T-helper 1 cell treated with Interleukin-12 subunit alpha and Interleukin-12 subunit beta and Interleukin-4 antibody, amounts not matched to agents 30 μg/mL and 1 μg/mL, for 36 hours (primary cell): ENCODE measurements at regions not wholly inside any gene's neighbourhood (a gene's known extent, or its start where the extent isn't known, plus 50 kb on each side); places are given as distances from the start of the nearest gene placed in this dataset.

Source experiments
- H3K27ac Mint-ChIP-seq: one replicate; pipeline ENCODE4 v1.8.0; 2021; ENCODE audit warnings: mild to moderate bottlenecking, mixed read lengths
- H3K27me3 Mint-ChIP-seq: one replicate; pipeline ENCODE4 v1.8.0; 2021; ENCODE audit warnings: low read depth, mixed read lengths
- H3K36me3 Mint-ChIP-seq: one replicate; pipeline ENCODE4 v1.8.0; 2021; ENCODE audit warnings: low read depth, mixed read lengths
- H3K4me1 Mint-ChIP-seq: one replicate; pipeline ENCODE4 v1.8.0; 2021; ENCODE audit warnings: low read depth, mixed read lengths
- H3K4me3 Mint-ChIP-seq: one replicate; pipeline ENCODE4 v1.8.0; 2021; ENCODE audit warnings: mild to moderate bottlenecking, moderate library complexity, mixed read lengths
- H3K9me3 Mint-ChIP-seq: one replicate; pipeline ENCODE4 v1.8.0; 2021; ENCODE audit warnings: mixed read lengths

- no peaks in the 10 kb centered on the region for H3K4me1 Mint-ChIP-seq
- H3K36me3 Mint-ChIP-seq = no peaks in the 10 kb centered on the region
- no peak overlapping the region for H3K27ac Mint-ChIP-seq
- H3K4me3 Mint-ChIP-seq = no peak overlapping the region
- no peaks in the 10 kb centered on the region for H3K9me3 Mint-ChIP-seq
- no peaks in the 10 kb centered on the region for H3K27me3 Mint-ChIP-seq
Measured at GRCh38 chr11:104324276-104324675, 160.3 kb upstream of the PDGFD start.

DNA sequence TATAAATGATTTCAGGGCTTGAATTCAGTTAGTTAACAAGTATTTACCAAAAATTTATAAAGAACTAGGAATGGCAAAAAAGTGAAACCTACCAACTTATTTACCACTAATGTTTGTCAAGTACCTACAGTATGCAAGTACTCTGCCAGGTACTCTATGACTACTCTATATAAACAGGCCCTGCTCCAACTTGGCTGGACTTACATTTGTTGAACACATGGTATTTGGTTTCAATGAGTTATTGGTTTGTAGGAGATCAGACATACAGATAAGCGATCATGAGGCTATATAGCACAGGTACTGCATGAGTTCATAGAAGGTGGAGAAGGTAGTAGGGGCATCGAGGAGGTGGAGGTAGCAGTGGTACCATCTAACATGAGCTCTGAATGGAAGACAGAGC lies 159.9 kb upstream of the PDGFD start:
- no peak overlapping the region for H3K4me3 Mint-ChIP-seq

GRCh38 chr11:104322696-104323095 lies 158.7 kb upstream of the PDGFD start:
- no peak overlapping the region for H3K4me3 Mint-ChIP-seq
- H3K27ac Mint-ChIP-seq = no peak overlapping the region
- H3K9me3 Mint-ChIP-seq = no peaks in the 10 kb centered on the region
- no peaks in the 10 kb centered on the region for H3K27me3 Mint-ChIP-seq
- H3K4me1 Mint-ChIP-seq = no peaks in the 10 kb centered on the region
- no peaks in the 10 kb centered on the region for H3K36me3 Mint-ChIP-seq

More for the DNA sequence above, 159.9 kb upstream of the PDGFD start:
- Mint-ChIP-seq H3K4me1 (no peaks in the 10 kb centered on the region), H3K27ac (no peak overlapping the region), H3K36me3 (no peaks in the 10 kb centered on the region), H3K9me3 (no peaks in the 10 kb centered on the region), H3K27me3 (no peaks in the 10 kb centered on the region)

DNA sequence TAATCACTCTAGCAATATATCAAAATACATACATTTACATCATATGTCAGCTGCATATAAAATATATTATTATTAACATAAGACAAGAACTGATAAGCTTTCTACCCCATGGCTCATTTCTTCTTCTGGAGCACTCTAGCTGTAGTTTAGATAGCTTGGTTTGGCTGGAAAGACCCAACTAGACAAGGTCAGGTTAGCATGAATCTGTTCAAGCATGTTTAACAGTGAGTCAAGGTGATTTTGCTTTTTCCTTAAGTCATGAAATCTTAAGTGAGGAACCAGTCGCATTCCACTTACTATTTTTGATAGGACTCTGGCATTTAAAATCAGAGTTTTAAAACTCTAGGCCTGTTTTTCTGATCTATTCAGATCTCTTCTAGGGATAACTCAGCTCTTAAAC lies 157.0 kb upstream of the PDGFD start:
- H3K4me1 Mint-ChIP-seq = no peaks in the 10 kb centered on the region
- H3K27me3 Mint-ChIP-seq = no peaks in the 10 kb centered on the region
- no peaks in the 10 kb centered on the region for H3K36me3 Mint-ChIP-seq
- no peak overlapping the region for H3K4me3 Mint-ChIP-seq
- H3K27ac Mint-ChIP-seq = no peak overlapping the region
- no peaks in the 10 kb centered on the region for H3K9me3 Mint-ChIP-seq

- H3K4me3 Mint-ChIP-seq = no peak overlapping the region
- no peaks in the 10 kb centered on the region for H3K4me1 Mint-ChIP-seq
- no peaks in the 10 kb centered on the region for H3K9me3 Mint-ChIP-seq
- no peaks in the 10 kb centered on the region for H3K27me3 Mint-ChIP-seq
- no peaks in the 10 kb centered on the region for H3K36me3 Mint-ChIP-seq
- no peak overlapping the region for H3K27ac Mint-ChIP-seq
Measured at GRCh38 chr11:104320097-104320496, 156.2 kb upstream of the PDGFD start.

GRCh38 chr11:104319396-104319795 lies 155.4 kb upstream of the PDGFD start:
- Mint-ChIP-seq H3K4me1 (no peaks in the 10 kb centered on the region), H3K36me3 (no peaks in the 10 kb centered on the region), H3K4me3 (no peak overlapping the region), H3K27me3 (no peaks in the 10 kb centered on the region), H3K9me3 (no peaks in the 10 kb centered on the region), H3K27ac (no peak overlapping the region)

GRCh38 chr11:104306862-104307474 lies 143.0 kb upstream of the PDGFD start:
- no peaks in the 10 kb centered on the region for H3K27me3 Mint-ChIP-seq
- no peak overlapping the region for H3K4me3 Mint-ChIP-seq
- H3K4me1 Mint-ChIP-seq = no peaks in the 10 kb centered on the region
- H3K27ac Mint-ChIP-seq = no peak overlapping the region
- no peaks in the 10 kb centered on the region for H3K9me3 Mint-ChIP-seq
- H3K36me3 Mint-ChIP-seq = no peaks in the 10 kb centered on the region

DNA sequence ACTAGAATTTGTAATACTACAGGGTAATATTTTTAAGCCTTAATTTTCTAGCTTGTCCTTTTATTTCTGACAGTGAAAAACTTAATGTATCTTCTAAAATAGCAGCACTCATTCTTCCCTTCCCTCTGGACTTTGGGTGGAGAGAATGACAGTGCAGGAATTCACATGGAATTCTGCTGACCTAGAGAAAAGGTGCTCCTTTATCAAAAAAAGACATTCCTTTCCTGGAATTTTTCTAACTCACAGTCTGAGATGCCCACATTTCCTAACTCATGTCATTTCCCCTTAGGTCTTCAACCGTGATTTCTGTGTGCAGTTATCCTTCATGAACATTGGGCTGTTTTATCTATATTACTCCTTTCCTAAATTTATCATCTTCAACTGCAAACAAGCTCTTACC lies 137.8 kb upstream of the PDGFD start:
- H3K4me3 Mint-ChIP-seq = no peak overlapping the region
- H3K9me3 Mint-ChIP-seq = no peaks in the 10 kb centered on the region
- no peaks in the 10 kb centered on the region for H3K36me3 Mint-ChIP-seq

DNA sequence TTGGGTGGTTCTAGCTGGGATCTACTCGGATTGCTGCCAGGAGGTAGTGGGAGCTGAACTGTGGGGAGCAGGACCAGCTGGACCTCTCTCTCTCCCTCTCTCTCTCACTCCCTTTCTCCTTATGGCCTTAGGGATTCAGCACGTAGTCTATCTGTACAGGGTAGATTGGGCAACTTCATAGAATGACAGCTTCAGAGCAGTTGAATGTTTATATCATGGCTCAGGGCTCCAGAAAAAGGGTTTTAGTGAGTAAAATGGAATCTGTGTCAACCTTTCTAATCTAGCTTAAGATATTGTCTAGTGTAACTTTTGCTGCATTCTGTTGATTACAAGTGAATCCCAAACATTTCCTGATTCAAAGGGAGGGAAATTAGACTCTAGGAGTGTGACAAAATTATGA lies 127.7 kb upstream of the PDGFD start:
- Mint-ChIP-seq H3K36me3 (no peaks in the 10 kb centered on the region), H3K27ac (no peak overlapping the region), H3K27me3 (no peaks in the 10 kb centered on the region), H3K4me1 (no peaks in the 10 kb centered on the region), H3K4me3 (no peak overlapping the region), H3K9me3 (no peaks in the 10 kb centered on the region)

More for the DNA sequence above, 137.8 kb upstream of the PDGFD start:
- Mint-ChIP-seq H3K27ac (no peak overlapping the region), H3K27me3 (no peaks in the 10 kb centered on the region), H3K4me1 (no peaks in the 10 kb centered on the region)

GRCh38 chr11:104286129-104286528 lies 122.2 kb upstream of the PDGFD start:
- Mint-ChIP-seq H3K27ac (no peak overlapping the region), H3K4me1 (no peaks in the 10 kb centered on the region), H3K36me3 (no peaks in the 10 kb centered on the region), H3K27me3 (no peaks in the 10 kb centered on the region), H3K4me3 (no peak overlapping the region), H3K9me3 (no peaks in the 10 kb centered on the region)

DNA sequence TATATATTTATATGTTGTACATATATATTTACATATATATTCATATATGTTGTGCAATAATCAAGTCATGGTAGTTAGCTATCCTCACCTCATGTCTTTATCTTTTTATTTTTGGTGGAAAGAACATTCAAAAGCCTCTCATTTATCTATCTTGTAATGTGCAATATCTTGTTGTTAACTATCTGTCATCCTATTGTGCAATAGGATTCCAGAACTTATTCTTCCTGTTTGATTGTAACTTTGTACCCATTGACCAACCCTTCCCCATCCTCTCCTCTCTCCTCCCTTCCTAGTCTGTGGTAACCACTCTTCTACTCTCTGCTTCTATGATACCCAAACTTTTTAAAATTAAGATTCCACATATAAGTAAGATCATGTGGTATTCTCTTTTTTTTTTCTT lies 115.6 kb upstream of the PDGFD start:
- Mint-ChIP-seq H3K4me1 (no peaks in the 10 kb centered on the region), H3K27me3 (no peaks in the 10 kb centered on the region), H3K36me3 (no peaks in the 10 kb centered on the region), H3K27ac (no peak overlapping the region), H3K4me3 (no peak overlapping the region), H3K9me3 (no peaks in the 10 kb centered on the region)

DNA sequence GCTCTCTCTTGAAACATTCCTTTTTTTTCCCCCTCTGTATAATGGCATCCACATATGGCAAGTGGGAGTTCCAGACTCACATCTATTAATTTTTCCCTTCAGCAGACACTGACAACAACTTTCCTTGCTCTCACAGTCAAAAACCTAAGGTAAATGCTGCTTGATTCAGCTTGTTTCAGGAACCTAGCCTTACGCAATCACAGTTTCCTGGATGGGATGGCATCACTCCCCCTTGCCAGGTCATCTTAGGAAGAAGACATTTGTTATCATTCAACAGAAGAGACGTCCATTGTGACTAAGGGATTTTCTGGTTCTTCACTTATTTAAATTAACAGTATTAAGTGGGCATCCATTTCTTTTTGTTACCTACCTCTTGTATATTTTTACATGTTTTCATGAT lies 112.0 kb upstream of the PDGFD start:
- Mint-ChIP-seq H3K27me3 (no peaks in the 10 kb centered on the region), H3K4me1 (no peaks in the 10 kb centered on the region), H3K27ac (no peak overlapping the region), H3K36me3 (no peaks in the 10 kb centered on the region), H3K4me3 (no peak overlapping the region), H3K9me3 (no peaks in the 10 kb centered on the region)

DNA sequence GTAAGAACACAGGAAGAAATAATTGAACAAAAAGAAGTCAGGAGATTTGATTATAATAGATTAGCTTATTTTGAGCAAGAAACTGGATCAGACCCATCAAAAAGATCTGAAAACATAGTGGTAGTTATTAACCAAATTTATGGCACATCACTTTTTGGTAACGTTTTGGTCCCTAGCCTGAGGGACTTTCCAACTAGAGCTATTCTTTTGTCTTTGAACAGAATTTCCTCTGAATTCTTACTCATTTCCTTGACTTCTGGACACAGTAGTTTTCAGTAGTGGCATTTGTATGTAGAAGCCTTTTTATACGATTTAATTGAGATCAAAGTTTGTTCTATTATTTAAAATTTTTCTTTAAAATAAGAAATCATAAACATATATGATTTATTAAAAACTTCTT lies 96.5 kb upstream of the PDGFD start:
- Mint-ChIP-seq H3K27ac (no peak overlapping the region), H3K4me1 (no peaks in the 10 kb centered on the region), H3K27me3 (no peaks in the 10 kb centered on the region), H3K4me3 (no peak overlapping the region), H3K9me3 (no peaks in the 10 kb centered on the region), H3K36me3 (no peaks in the 10 kb centered on the region)

DNA sequence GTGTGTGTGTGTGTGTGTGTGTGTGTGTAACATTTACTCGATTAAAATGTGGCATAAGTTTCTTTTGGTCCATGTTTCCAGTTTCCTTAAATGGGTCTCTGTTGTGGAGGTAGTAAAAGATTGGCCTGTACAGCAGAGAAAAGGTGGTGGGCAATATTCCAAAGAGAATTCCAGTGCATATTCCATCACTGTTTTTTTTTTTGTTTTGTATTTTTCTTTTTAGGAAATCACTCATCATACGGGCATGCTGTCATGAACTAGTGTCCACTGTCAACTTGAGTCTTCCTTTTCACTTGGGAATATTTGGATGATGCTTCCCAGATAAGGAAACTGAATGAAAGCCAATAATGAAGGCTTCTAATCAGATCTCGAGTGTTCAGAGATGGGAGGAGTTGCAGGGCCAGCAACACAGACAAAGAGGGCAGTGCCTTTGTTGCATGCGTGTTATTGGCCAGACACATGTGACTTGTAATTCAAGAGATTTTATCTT lies 95.2 kb upstream of the PDGFD start:
- Mint-ChIP-seq H3K27ac (no peak overlapping the region), H3K9me3 (no peaks in the 10 kb centered on the region), H3K27me3 (no peaks in the 10 kb centered on the region)

DNA sequence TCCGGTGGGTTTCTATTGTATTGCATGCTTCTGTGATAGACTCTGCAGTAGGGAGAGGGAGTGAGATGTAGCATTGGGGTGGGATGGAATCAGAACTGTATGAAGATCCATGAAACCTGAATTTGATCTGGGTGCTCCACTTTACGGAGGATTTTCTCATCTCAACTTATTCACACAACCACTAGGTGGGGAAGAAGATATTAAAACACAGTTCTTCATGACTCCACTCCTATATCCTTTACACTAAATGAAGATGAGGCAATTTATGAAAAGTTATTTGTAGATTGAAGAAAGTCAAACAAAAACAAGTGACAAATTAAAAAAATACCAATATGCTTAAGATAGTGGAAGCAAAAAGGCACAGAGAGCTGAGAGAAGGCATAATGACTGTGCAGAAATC lies 92.6 kb upstream of the PDGFD start:
- no peaks in the 10 kb centered on the region for H3K27me3 Mint-ChIP-seq
- H3K4me3 Mint-ChIP-seq = no peak overlapping the region
- H3K36me3 Mint-ChIP-seq = no peaks in the 10 kb centered on the region
- H3K4me1 Mint-ChIP-seq = no peaks in the 10 kb centered on the region
- no peak overlapping the region for H3K27ac Mint-ChIP-seq
- no peaks in the 10 kb centered on the region for H3K9me3 Mint-ChIP-seq

More for the DNA sequence above, 95.2 kb upstream of the PDGFD start:
- H3K4me3 Mint-ChIP-seq = no peak overlapping the region
- H3K36me3 Mint-ChIP-seq = no peaks in the 10 kb centered on the region
- no peaks in the 10 kb centered on the region for H3K4me1 Mint-ChIP-seq

DNA sequence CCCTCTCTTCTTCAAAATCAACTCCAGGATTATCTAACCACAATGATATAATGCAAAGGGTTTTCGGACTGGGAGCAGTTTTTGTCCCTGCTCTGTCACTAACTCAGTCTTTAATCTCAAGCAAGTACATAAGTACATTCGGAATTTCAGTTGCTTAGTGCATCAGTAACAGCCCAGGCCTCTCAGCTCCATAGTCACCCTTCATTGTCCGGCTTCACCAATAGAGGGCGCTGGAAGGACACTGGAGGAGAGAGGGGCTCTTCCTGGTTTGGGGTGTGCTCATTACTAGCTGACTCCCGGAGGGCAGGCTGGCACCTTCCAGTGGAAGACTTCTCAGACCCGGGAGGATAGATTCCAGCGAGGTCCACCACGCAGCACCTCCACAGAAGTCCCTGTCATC lies 90.4 kb upstream of the PDGFD start:
- no peaks in the 10 kb centered on the region for H3K9me3 Mint-ChIP-seq
- H3K4me1 Mint-ChIP-seq = no peaks in the 10 kb centered on the region
- H3K36me3 Mint-ChIP-seq = no peaks in the 10 kb centered on the region
- no peak overlapping the region for H3K4me3 Mint-ChIP-seq
- H3K27ac Mint-ChIP-seq = no peak overlapping the region
- no peaks in the 10 kb centered on the region for H3K27me3 Mint-ChIP-seq
